ENCODE measurements at regions not wholly inside any gene's neighbourhood (a gene's known extent, or its start where the extent isn't known, plus 50 kb on each side); places are given as distances from the start of the nearest gene placed in this dataset.

- DNase-seq = no peak
Observed at GRCh38 chr5:2602451-2603271, 148.8 kb downstream of the IRX2 start.

- no peak for DNase-seq
Observed at GRCh38 chr5:2598503-2598902, 153.0 kb downstream of the IRX2 start.

- no peak for DNase-seq
Observed at GRCh38 chr5:2594701-2595100, 156.8 kb downstream of the IRX2 start.

GRCh38 chr5:2592766-2593165 lies 158.7 kb downstream of the IRX2 start:
- DNase-seq = no peak

- no peak for DNase-seq
Observed at GRCh38 chr5:2591777-2592453, 159.6 kb downstream of the IRX2 start.

- DNase-seq = no peak
Observed at GRCh38 chr5:2588850-2589501, 162.5 kb downstream of the IRX2 start.

GRCh38 chr5:2587189-2588031 lies 164.1 kb downstream of the IRX2 start:
- no peak for DNase-seq

- no peak for DNase-seq
Observed at GRCh38 chr5:2586016-2586715, 165.3 kb downstream of the IRX2 start.

GRCh38 chr5:2584579-2585269 lies 166.8 kb downstream of the IRX2 start:
- DNase-seq = no peak

- no peak for DNase-seq
Observed at GRCh38 chr5:2582507-2582906, 169.0 kb downstream of the IRX2 start.

- no peak for DNase-seq
Observed at GRCh38 chr5:2582106-2582505, 169.4 kb downstream of the IRX2 start.

- DNase-seq = no peak
Observed at GRCh38 chr5:2581418-2581817, 170.1 kb downstream of the IRX2 start.

GRCh38 chr5:2579126-2579525 lies 172.4 kb downstream of the IRX2 start:
- no peak for DNase-seq

- no peak for DNase-seq
Observed at GRCh38 chr5:2577312-2578036, 174.0 kb downstream of the IRX2 start.

- no peak for DNase-seq
Observed at GRCh38 chr5:2576823-2577222, 174.7 kb downstream of the IRX2 start.

GRCh38 chr5:2575871-2576270 lies 175.6 kb downstream of the IRX2 start:
- DNase-seq = no peak

- no peak for DNase-seq
Observed at GRCh38 chr5:2575292-2575691, 176.2 kb downstream of the IRX2 start.

GRCh38 chr5:2574155-2574554 lies 177.3 kb downstream of the IRX2 start:
- DNase-seq = no peak

GRCh38 chr5:2570586-2570985 lies 180.9 kb downstream of the IRX2 start:
- no peak for DNase-seq

- DNase-seq = no peak
Observed at GRCh38 chr5:2569774-2570542, 181.5 kb downstream of the IRX2 start.
